K562 (cell line): ENCODE measurements at regions not wholly inside any gene's neighbourhood (a gene's known extent, or its start where the extent isn't known, plus 50 kb on each side); places are given as distances from the start of the nearest gene placed in this dataset.

Source experiments
- ATAC-seq: fragments of 200-7000 bp; cut with Tn5 transposase; 3 replicates; pipeline ENCODE4 v1.9.1; 2020; ENCODE audit warnings: moderate library complexity
- BruUV-seq: library from RNA; stranded (reverse); fragments of 400-500 nt; replicated peaks from 2 replicates; lab custom pipeline; 2021; lab: Mats Ljungman, UMichigan
- CTCF ChIA-PET: fragments of 300-600 bp; formaldehyde crosslinking; extraction: SDS; loops from one replicate; lab custom pipeline; 2021; ENCODE audit warnings: low intra/inter-chr PET ratio; lab: Yijun Ruan, JAX
- POLR2A ChIA-PET: fragments of 300-600, 350-650 bp; sonication (Branson Sonifier 250); formaldehyde crosslinking; extraction: SDS; loops from one replicate; lab custom pipeline; 2021; ENCODE audit warnings: antibody characterized with exemption, inconsistent platforms; lab: Yijun Ruan, JAX
- DNase-seq, 4 experiments: peaks; one replicate each; pipeline versions ENCODE4 v3.0.0 to v3.0.0-alpha.2; 2011 to 2018; ENCODE audit warnings: low spot score in 3 of 4, mixed read lengths in 3 of 4; ENCODE audit errors: extremely low read depth in 1 of 4
- FAIRE-seq: peaks from 2 replicates; lab custom pipeline; 2011; peaks lifted over from hg19 to GRCh38; lab: Jason Lieb, UNC
- H2AFZ ChIP-seq: 2 replicates; pipeline ENCODE4 v1.6.0; 2011; ENCODE audit warnings: low read depth, low read length, control low read depth, inconsistent platforms
- H3K27ac ChIP-seq: fragments of 200-600 bp; 3 replicates; pipeline ENCODE4 v1.8.0; 2011; ENCODE audit warnings: low read depth, mild to moderate bottlenecking, control low read depth, inconsistent platforms, low read length, moderate library complexity, mixed read lengths; ENCODE audit errors: extremely low read depth
- H3K27me3 ChIP-seq, 2 experiments: fragments of 300-600 bp in 1 of 2; 2 replicates in 1 of 2; 3 replicates in 1 of 2; pipeline versions ENCODE4 v1.6.0 to v1.8.0; 2011; ENCODE audit warnings: inconsistent platforms in 2 of 2, low read length in 2 of 2, mild to moderate bottlenecking in 1 of 2, mixed read lengths in 1 of 2, moderate library complexity in 1 of 2; ENCODE audit not compliant: control insufficient read depth in 2 of 2, insufficient read depth in 2 of 2
- H3K36me3 ChIP-seq: fragments of 300-600 bp; 3 replicates; pipeline ENCODE4 v1.8.0; 2011; ENCODE audit warnings: mild to moderate bottlenecking, low read length, inconsistent platforms; ENCODE audit not compliant: control insufficient read depth, insufficient read depth
- H3K4me1 ChIP-seq, 2 experiments: fragments of 200-600 bp in 1 of 2; replicated peaks in 1 of 2; 2 replicates in 1 of 2; 3 replicates in 1 of 2; pipeline versions ENCODE4 v1.5.1 to v1.8.0; 2011; ENCODE audit warnings: inconsistent platforms in 2 of 2, low read length in 2 of 2, mild to moderate bottlenecking in 1 of 2, mixed read lengths in 1 of 2, moderate library complexity in 1 of 2; ENCODE audit not compliant: control insufficient read depth in 2 of 2, insufficient read depth in 2 of 2
- H3K4me2 ChIP-seq: 2 replicates; pipeline ENCODE4 v1.6.1; 2011; ENCODE audit warnings: low read length, control low read depth, inconsistent platforms, mixed read lengths; ENCODE audit not compliant: insufficient read depth
- H3K4me3 ChIP-seq: fragments of 200-600 bp; sonication (generic), shearing (Covaris generic); 2 replicates; pipeline ENCODE4 v1.5.1; 2016; ENCODE audit warnings: control low read depth, inconsistent platforms
- H3K79me2 ChIP-seq: fragments of 200-600 bp; 3 replicates; pipeline ENCODE4 v1.8.0; 2011; ENCODE audit warnings: low read length, inconsistent platforms; ENCODE audit not compliant: control insufficient read depth, insufficient read depth
- H3K9ac ChIP-seq, 2 experiments: 2 replicates each; pipeline versions ENCODE4 v1.6.0 to v1.6.1; 2011; ENCODE audit warnings: low read depth in 2 of 2, low read length in 2 of 2, control low read depth in 1 of 2, inconsistent platforms in 1 of 2, mild to moderate bottlenecking in 1 of 2, mixed read lengths in 1 of 2; ENCODE audit not compliant: insufficient read depth in 1 of 2
- H3K9me1 ChIP-seq: one replicate; pipeline ENCODE4 v1.6.0; 2011; ENCODE audit warnings: inconsistent platforms, mild to moderate bottlenecking, low read length, moderate library complexity; ENCODE audit not compliant: control insufficient read depth, insufficient read depth
- H3K9me3 ChIP-seq: replicated peaks from 2 replicates; pipeline ENCODE4 v1.5.1; 2011; ENCODE audit warnings: low read depth, low read length, inconsistent platforms; ENCODE audit not compliant: control insufficient read depth, insufficient read depth
- H4K20me1 ChIP-seq: replicated peaks from 2 replicates; pipeline ENCODE4 v1.6.1; 2011; ENCODE audit warnings: low read length, inconsistent platforms, mixed read lengths; ENCODE audit not compliant: control insufficient read depth, insufficient read depth
- CCAR2 ChIP-seq: fragments of 200-400 bp; formaldehyde crosslinking; IDR thresholded peaks from 2 replicates; pipeline ENCODE4 v1.6.1; 2017; ENCODE audit warnings: mild to moderate bottlenecking, low read depth, low read length
- DACH1 ChIP-seq: fragments of 450-650 bp; IDR thresholded peaks from 2 replicates; pipeline ENCODE4 v1.6.1; 2018; ENCODE audit not compliant: partially characterized antibody
- FIP1L1 ChIP-seq: fragments of 200-400 bp; formaldehyde crosslinking; IDR thresholded peaks from 2 replicates; pipeline ENCODE4 v1.6.1; 2018; ENCODE audit warnings: mild to moderate bottlenecking, low read depth, low read length; ENCODE audit not compliant: poor library complexity, severe bottlenecking
- GATAD2B ChIP-seq: fragments of 450-650 bp; IDR thresholded peaks from 2 replicates; pipeline ENCODE4 v1.6.1; 2017; ENCODE audit warnings: mild to moderate bottlenecking, borderline replicate concordance
- HDAC8 ChIP-seq: fragments of 450-650 bp; IDR thresholded peaks from 2 replicates; pipeline ENCODE4 v1.6.1; 2016; ENCODE audit warnings: mild to moderate bottlenecking, missing genetic modification characterization, moderate library complexity, missing compliant biosample characterization
- HEY1 ChIP-seq: fragments of 250-450 bp; sonication (Bioruptor Pico); IDR thresholded peaks from 2 replicates; pipeline ENCODE4 v1.5.0; 2020; ENCODE audit warnings: mild to moderate bottlenecking, moderate library complexity, borderline replicate concordance
- JUN ChIP-seq, 2 experiments: sonication (generic) in 1 of 2; formaldehyde crosslinking in 1 of 2; IDR thresholded peaks; 2 replicates each; pipeline versions ENCODE4 v1.6.1 to v1.8.0; 2012 to 2022; ENCODE audit warnings: borderline replicate concordance in 2 of 2, mild to moderate bottlenecking in 2 of 2, improper control_type of control experiment in 1 of 2, low read depth in 1 of 2, low read length in 1 of 2, missing genetic modification reagents in 1 of 2
- RBM34 ChIP-seq: fragments of 200-400 bp; formaldehyde crosslinking; IDR thresholded peaks from 2 replicates; pipeline ENCODE4 v1.6.1; 2018; ENCODE audit warnings: low read length, borderline replicate concordance; ENCODE audit not compliant: insufficient read depth
- TCF3 ChIP-seq: sonication (generic); formaldehyde crosslinking; IDR thresholded peaks from 2 replicates; pipeline ENCODE4 v1.4.0; 2020; ENCODE audit warnings: mild to moderate bottlenecking, missing genetic modification reagents
- TCF7L2 ChIP-seq: fragments of 150-350 bp; IDR thresholded peaks from 2 replicates; pipeline ENCODE4 v1.6.1; 2016; ENCODE audit warnings: low read depth, mild to moderate bottlenecking, low read length, moderate library complexity
- ZNF217 ChIP-seq: sonication (generic); formaldehyde crosslinking; IDR thresholded peaks from 2 replicates; pipeline ENCODE4 v1.8.0; 2022; ENCODE audit warnings: mild to moderate bottlenecking, missing genetic modification reagents
- ZNF253 ChIP-seq: fragments of 250-450 bp; sonication (Bioruptor Pico); conservative IDR thresholded peaks from 2 replicates; pipeline ENCODE4 v1.6.1; 2021; ENCODE audit warnings: mild to moderate bottlenecking
- WGBS: fragments of 100-300 bp; shearing (Covaris generic); methylation state at CpG from one replicate; pipeline ENCODE4 v1.1.6; 2016; ENCODE audit warnings: low coverage, mixed read lengths; ENCODE audit not compliant: insufficient coverage; ENCODE audit errors: missing lambda C conversion rate; 5-methylcytosine and 5-hydroxymethylcytosine counted together
- in situ Hi-C: fragments of 300-500 bp; cut with MboI; formaldehyde crosslinking; loops from 4 replicates; pipeline ENCODE4 v1.15.0; 2018; ENCODE audit warnings: inconsistent platforms, mixed read lengths
- intact Hi-C: fragments of 100-400 bp; cut with micrococcal nuclease; formaldehyde crosslinking; loops from 2 replicates; pipeline ENCODE4 v1.14.2; 2022
- TF ChIP-seq, protein P1 (sequence below): sonication (generic); formaldehyde crosslinking; IDR thresholded peaks from 2 replicates; pipeline ENCODE4 v1.8.0; 2022; ENCODE audit warnings: missing genetic modification reagents, mild to moderate bottlenecking, borderline replicate concordance
- TF ChIP-seq, protein P2 (sequence below): fragments of 250-450 bp; sonication (Bioruptor Pico); IDR thresholded peaks from 2 replicates; pipeline ENCODE4 v1.5.0; 2021; ENCODE audit warnings: mild to moderate bottlenecking, moderate library complexity
- TF ChIP-seq, protein P3 (sequence below): sonication (generic); formaldehyde crosslinking; IDR thresholded peaks from 2 replicates; pipeline ENCODE4 v1.8.1; 2023; ENCODE audit warnings: mild to moderate bottlenecking, missing genetic modification reagents, moderate library complexity

DNA sequence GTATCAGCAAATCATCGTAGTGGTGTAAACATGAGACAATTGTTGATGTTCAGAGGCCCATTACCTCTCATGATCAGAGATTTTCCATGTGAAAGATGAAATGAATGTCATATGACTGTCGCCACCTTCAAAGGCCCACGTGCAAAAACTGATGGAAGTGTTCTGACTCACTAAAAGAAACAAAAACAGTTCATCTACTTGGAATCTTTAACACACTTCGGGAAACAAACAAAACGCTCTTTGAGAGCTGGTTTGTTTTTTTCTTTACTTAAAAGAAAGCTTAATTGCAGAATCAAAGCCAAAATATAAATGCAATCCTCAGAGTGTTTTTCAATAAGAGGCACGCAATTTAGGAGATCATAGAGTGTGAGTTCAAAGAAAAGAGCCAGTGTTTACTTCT, 100.8 kb downstream of the PLPPR4 start:
- no peak for TF ChIP-seq JUN (IDR thresholded peaks at IDR 0.05; ENCODE audit: borderline replicate concordance, low read depth, low read length)
- no peak for TF ChIP-seq JUN (CRISPR knock-in tag; IDR thresholded peaks at IDR 0.05; ENCODE audit: borderline replicate concordance)
- TF ChIP-seq CCAR2: no peak
- TF ChIP-seq, protein P1, sequence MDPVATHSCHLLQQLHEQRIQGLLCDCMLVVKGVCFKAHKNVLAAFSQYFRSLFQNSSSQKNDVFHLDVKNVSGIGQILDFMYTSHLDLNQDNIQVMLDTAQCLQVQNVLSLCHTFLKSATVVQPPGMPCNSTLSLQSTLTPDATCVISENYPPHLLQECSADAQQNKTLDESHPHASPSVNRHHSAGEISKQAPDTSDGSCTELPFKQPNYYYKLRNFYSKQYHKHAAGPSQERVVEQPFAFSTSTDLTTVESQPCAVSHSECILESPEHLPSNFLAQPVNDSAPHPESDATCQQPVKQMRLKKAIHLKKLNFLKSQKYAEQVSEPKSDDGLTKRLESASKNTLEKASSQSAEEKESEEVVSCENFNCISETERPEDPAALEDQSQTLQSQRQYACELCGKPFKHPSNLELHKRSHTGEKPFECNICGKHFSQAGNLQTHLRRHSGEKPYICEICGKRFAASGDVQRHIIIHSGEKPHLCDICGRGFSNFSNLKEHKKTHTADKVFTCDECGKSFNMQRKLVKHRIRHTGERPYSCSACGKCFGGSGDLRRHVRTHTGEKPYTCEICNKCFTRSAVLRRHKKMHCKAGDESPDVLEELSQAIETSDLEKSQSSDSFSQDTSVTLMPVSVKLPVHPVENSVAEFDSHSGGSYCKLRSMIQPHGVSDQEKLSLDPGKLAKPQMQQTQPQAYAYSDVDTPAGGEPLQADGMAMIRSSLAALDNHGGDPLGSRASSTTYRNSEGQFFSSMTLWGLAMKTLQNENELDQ: no peak
- no peak for TF ChIP-seq DACH1
- no peak for TF ChIP-seq TCF7L2
- no peak for TF ChIP-seq HDAC8
- no peak for TF ChIP-seq TCF3 (CRISPR knock-in tag)
- no peak for TF ChIP-seq ZNF253
- TF ChIP-seq GATAD2B: no peak
- TF ChIP-seq HEY1 (CRISPR knock-in tag): no peak
- TF ChIP-seq FIP1L1: no peak
- no peak for TF ChIP-seq ZNF217
- TF ChIP-seq, protein P2, sequence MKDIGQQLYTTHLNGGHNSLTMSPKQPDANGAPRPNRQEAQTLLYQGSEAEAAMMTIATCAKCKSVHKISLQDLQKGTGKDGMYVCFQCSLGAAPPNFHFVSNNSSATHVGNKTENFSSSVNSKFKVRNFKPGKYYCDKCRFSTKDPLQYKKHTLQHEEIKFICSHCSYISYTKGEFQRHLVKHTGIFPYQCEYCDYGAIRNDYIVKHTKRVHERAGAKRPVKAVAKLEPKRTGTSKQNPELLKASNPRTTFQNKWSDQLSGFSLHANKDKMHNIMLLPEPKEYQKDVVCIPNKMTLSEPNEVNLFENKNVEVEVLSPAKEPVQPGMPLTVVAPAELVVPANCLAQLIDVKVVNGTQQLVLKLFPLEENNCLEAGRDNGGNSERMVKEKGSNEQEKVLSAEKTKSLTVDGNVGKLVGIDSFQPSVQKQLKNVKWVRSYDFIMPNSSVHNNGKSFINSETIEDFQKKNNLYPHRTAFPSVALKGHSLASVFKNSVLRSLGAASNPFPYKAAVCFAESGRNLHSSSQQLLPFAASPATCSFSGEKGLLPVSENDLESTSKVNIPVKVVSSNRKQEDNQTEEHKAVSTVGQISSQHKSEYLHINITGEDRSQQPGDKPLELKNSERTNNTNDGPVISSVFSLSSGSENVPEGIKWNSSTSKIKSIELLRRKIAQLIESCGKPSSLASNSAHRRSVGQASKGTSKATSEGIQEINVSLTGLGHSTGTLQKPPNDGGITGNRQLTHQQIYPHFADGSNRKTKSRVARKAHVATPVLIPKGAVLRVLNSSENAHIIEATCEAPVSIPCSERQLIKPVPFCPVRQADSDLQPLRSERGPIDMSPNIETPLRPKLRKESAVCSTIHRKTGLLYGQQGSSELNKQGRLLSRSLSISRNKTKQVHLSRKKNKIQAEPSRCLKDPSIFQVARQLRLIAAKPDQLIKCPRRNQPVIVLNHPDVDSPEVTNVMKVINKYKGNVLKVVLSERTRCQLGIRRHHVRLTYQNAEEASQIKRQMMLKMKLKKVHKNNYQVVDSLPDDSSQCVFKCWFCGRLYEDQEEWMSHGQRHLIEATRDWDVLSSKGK (CRISPR knock-in tag): no peak
- TF ChIP-seq RBM34: no peak
- TF ChIP-seq, protein P3, sequence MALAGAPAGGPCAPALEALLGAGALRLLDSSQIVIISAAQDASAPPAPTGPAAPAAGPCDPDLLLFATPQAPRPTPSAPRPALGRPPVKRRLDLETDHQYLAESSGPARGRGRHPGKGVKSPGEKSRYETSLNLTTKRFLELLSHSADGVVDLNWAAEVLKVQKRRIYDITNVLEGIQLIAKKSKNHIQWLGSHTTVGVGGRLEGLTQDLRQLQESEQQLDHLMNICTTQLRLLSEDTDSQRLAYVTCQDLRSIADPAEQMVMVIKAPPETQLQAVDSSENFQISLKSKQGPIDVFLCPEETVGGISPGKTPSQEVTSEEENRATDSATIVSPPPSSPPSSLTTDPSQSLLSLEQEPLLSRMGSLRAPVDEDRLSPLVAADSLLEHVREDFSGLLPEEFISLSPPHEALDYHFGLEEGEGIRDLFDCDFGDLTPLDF (CRISPR knock-in tag): no peak
- ChIA-PET CTCF (no interaction called here), POLR2A (no interaction called here)
- in situ Hi-C loops: no loop called here
- H3K9me1 ChIP-seq: no peaks in the 10 kb centered on the region
- H3K4me1 ChIP-seq: no peaks in the 10 kb centered on the region
- DNase-seq: no peak
- ATAC-seq: no peak
- H3K4me3 ChIP-seq: no peak overlapping the region
- intact Hi-C loops: no loop called here
- no peaks in the 10 kb centered on the region for H3K79me2 ChIP-seq
- no peak for FAIRE-seq
- no peak overlapping the region for H3K27ac ChIP-seq
- no TSS peak for BruUV-seq
- H3K4me2 ChIP-seq: no peak overlapping the region
- H3K36me3 ChIP-seq: no peaks in the 10 kb centered on the region
- no peaks in the 10 kb centered on the region for H4K20me1 ChIP-seq
- no peaks in the 10 kb centered on the region for H3K27me3 ChIP-seq
- no peak overlapping the region for H2AFZ ChIP-seq
- WGBS: 6% methylated on average over 6 of the region's 6 CpGs
- no peak overlapping the region for H3K9ac ChIP-seq
- no peaks in the 10 kb centered on the region for H3K9me3 ChIP-seq
